Heart right ventricle (tissue), 16 donors: ENCODE measurements at regions not wholly inside any gene's neighbourhood (a gene's known extent, or its start where the extent isn't known, plus 50 kb on each side); places are given as distances from the start of the nearest gene placed in this dataset.

ENCODE experiments used
- ATAC-seq, 8 donors: fragments of 200-7000 bp; cut with Tn5 transposase; one replicate each; pipeline ENCODE4 v1.9.1; 2020; ENCODE audit warnings: mild to moderate bottlenecking in 8 of 8, moderate library complexity in 8 of 8, moderate number of reproducible peaks in 1 of 8
- DNase-seq, 2 donors: peaks; one replicate each; pipeline ENCODE4 v3.0.0-alpha.2; 2020
- H3K27ac ChIP-seq, 10 donors: fragments of 200-600 bp; sonication (generic) in 2 of 10; one replicate each; pipeline versions ENCODE4 v1.5.0 to v1.8.0; 2020 to 2022; ENCODE audit warnings: mild to moderate bottlenecking in 3 of 10
- H3K27me3 ChIP-seq, 7 donors: fragments of 200-600 bp; one replicate each; pipeline ENCODE4 v1.8.0; 2021 to 2022; ENCODE audit warnings: mild to moderate bottlenecking in 2 of 7
- H3K36me3 ChIP-seq, 9 donors: fragments of 200-600 bp; sonication (generic) in 1 of 9; one replicate each; pipeline versions ENCODE4 v1.5.0 to v1.8.0; 2020 to 2022; ENCODE audit warnings: mild to moderate bottlenecking in 2 of 9
- H3K4me1 ChIP-seq, 9 donors: fragments of 200-600 bp; sonication (generic) in 1 of 9; one replicate each; pipeline versions ENCODE4 v1.5.0 to v1.8.0; 2020 to 2022; ENCODE audit warnings: mild to moderate bottlenecking in 4 of 9
- H3K4me3 ChIP-seq, 10 donors: fragments of 200-600 bp; sonication (generic) in 2 of 10; one replicate each; pipeline versions ENCODE4 v1.5.0 to v1.8.0; 2020 to 2022; ENCODE audit warnings: mild to moderate bottlenecking in 7 of 10, moderate library complexity in 2 of 10
- H3K9me3 ChIP-seq, 11 donors: fragments of 200-600 bp in 10 of 11; sonication (generic) in 2 of 11; one replicate each; pipeline versions ENCODE4 v1.5.0 to v1.8.0; 2013 to 2022; ENCODE audit warnings: mild to moderate bottlenecking in 2 of 11, control low read depth in 1 of 11, moderate library complexity in 1 of 11
- WGBS, 2 donors: extraction: QIAGEN DNeasy Blood & Tissue Kit; methylation state at CpG; one replicate each; pipeline ENCODE4 v1.1.7; 2013; ENCODE audit warnings: inconsistent platforms in 1 of 2; 5-methylcytosine and 5-hydroxymethylcytosine counted together
- intact Hi-C, 10 donors: fragments of 100-400 bp; cut with DNase I; formaldehyde crosslinking; loops; one replicate each; pipeline versions ENCODE4 v1.11.1 to v1.14.2; 2022
- TF ChIP-seq, protein P1 (sequence below), 9 donors: fragments of 200-600 bp; sonication (generic) in 2 of 9; IDR thresholded peaks; one replicate each; pipeline versions ENCODE4 v1.5.0 to v1.8.0; 2021 to 2022; ENCODE audit warnings: antibody characterized with exemption in 9 of 9, mild to moderate bottlenecking in 5 of 9, moderate library complexity in 1 of 9
- donor health status: Arrhythmogenic right ventricular cardiomyopathy.
- donor health status: ischemic (EF 13 %, LVEDD 7.1; RV severe dilation, severe dysfunction).
- donor health status: healthy with polysubstance abuse.
- donor health status: DM: no; HTN: yes; CAD: no.
- donor health status: DM: no; HTN: no; CAD: no.
- donor health status: ischemic (EF 25% LVEDD 6.9; RV normal size, moderate dysfunction).
- donor health status: ischemic (EF 25% LVEDD 5.7; RV mildly dilated, moderate dysfunction).
- donor health status: healthy.
- donor health status: DM: yes; HTN: yes; CAD: no.
- donor health status: Ischemic cardiomyopathy.
- donor health status: ischemic (EF 35%, LVEDD 5.7; RV mildly dilated, moderate dysfunction).
- donor health status: nonischemic (EF 11% LVEDD 7.7; RV severe dilation, severe dysfunction).
- donor health status: DM: yes; HTN: yes; CAD: no.
- donor health status: PGD.
- donor health status: ischemic (EF 29% LVEDD 5.4; RV normal size, mild dysfunction).
- donor health status: nonischemic (EF 23%, LVEDD 6.1; RV moderate dilation, normal function).

DNA sequence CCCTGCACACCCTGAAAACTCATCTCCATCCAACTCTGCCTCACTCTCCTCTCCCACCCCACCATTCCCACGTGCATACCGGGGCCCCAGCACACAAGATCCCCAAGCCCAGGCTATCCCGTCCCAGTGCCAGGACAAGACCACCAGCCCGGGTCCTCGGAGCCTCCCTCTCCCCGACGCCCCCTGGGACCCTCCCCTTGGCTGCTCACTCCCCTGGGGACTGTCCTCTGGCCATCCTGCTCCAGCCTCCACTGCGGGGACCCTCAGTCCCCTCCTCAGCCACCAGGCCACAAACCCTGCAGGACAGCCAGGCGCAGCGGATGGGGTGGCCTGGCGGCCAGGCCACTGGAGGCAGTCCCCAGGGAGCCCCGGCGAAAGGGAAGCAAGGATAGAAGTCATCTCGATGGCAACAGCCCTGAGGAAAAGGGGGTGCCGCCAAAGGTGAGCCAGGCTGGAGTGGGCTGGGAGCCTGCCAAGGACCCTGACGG is 62.8 kb downstream of the C9orf50 start:
- H3K36me3 ChIP-seq: no peaks in the 10 kb centered on the region
- no peak overlapping the region for H3K27ac ChIP-seq
- peaks cover 0 to 14% (median 0%) of the 10 kb centered on the region in 9 donors for H3K4me1 ChIP-seq
- ATAC-seq (peak in 2 of 8 donors; percentile 14 to 18), DNase-seq (no peak)
- 62 to 66% methylated on average over 16 of the region's 16 CpGs for WGBS, 2 donors
- TF ChIP-seq, protein P1, sequence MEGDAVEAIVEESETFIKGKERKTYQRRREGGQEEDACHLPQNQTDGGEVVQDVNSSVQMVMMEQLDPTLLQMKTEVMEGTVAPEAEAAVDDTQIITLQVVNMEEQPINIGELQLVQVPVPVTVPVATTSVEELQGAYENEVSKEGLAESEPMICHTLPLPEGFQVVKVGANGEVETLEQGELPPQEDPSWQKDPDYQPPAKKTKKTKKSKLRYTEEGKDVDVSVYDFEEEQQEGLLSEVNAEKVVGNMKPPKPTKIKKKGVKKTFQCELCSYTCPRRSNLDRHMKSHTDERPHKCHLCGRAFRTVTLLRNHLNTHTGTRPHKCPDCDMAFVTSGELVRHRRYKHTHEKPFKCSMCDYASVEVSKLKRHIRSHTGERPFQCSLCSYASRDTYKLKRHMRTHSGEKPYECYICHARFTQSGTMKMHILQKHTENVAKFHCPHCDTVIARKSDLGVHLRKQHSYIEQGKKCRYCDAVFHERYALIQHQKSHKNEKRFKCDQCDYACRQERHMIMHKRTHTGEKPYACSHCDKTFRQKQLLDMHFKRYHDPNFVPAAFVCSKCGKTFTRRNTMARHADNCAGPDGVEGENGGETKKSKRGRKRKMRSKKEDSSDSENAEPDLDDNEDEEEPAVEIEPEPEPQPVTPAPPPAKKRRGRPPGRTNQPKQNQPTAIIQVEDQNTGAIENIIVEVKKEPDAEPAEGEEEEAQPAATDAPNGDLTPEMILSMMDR (IDR thresholded peaks at IDR 0.05): no peak
- intact Hi-C loops: loop anchor here in 1 of 10 donors (10.0 kb wide), 1 partner anchor 53 kb away; no protein-coding TSS in a partner anchor
- H3K9me3 ChIP-seq: no peaks in the 10 kb centered on the region
- no peak overlapping the region for H3K4me3 ChIP-seq
- no peaks in the 10 kb centered on the region for H3K27me3 ChIP-seq

DNA sequence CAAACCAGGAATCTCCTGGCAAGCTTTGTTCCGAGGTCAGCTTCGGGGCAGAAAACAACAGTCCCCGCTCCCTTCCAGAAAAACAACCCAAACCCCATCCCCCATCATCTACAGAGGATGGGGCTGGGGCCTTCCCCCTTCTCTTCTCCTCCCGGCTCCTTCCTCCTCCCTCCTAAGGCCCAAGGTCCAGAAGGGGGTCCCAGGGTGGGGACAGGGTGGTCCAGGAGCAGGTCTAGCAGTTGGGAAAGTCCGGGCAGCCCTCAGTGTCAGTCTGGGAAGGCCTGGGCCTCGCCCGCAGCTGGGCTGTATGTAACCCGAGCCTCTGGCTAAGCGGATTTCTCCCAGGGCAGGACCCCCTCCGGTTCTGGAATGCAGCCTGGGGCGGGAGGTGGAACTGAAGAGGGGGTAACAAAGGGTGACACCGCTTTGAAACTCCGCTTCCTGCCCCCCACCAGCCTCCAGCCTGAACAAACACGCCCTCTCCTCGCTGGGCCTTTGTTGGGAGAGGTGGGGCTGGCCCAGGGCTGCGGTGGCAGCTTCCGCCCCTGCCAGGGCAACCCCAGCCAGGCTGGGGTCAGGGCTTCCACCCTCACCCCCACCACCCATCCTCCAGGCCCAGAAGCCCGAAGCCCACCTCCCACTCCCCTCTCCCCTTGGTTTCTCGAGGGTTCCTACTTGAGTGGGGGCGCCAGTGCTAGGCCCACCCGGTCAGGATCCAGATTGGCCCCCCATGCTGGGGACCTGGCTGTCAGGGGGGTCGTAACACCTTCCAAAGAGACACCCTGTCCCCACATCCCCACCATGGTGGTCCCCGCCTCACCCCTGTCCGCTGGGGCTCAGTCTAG is 63.5 kb downstream of the C9orf50 start:
- Histone ChIP-seq H3K36me3 (no peaks in the 10 kb centered on the region), H3K27me3 (no peaks in the 10 kb centered on the region), H3K27ac (no peak overlapping the region), H3K4me1 (peaks cover 0 to 14% (median 0%) of the 10 kb centered on the region in 9 donors), H3K4me3 (no peak overlapping the region), H3K9me3 (no peaks in the 10 kb centered on the region)
- DNase-seq (no peak), ATAC-seq (no peak)
- WGBS, 2 donors: 81 to 88% methylated on average over 24 of the region's 24 CpGs
- TF ChIP-seq, protein P1 (IDR thresholded peaks at IDR 0.05): no peak
- intact Hi-C loops: loop anchor here in 1 of 10 donors (10.0 kb wide), 1 partner anchor 53 kb away; no protein-coding TSS in a partner anchor

DNA sequence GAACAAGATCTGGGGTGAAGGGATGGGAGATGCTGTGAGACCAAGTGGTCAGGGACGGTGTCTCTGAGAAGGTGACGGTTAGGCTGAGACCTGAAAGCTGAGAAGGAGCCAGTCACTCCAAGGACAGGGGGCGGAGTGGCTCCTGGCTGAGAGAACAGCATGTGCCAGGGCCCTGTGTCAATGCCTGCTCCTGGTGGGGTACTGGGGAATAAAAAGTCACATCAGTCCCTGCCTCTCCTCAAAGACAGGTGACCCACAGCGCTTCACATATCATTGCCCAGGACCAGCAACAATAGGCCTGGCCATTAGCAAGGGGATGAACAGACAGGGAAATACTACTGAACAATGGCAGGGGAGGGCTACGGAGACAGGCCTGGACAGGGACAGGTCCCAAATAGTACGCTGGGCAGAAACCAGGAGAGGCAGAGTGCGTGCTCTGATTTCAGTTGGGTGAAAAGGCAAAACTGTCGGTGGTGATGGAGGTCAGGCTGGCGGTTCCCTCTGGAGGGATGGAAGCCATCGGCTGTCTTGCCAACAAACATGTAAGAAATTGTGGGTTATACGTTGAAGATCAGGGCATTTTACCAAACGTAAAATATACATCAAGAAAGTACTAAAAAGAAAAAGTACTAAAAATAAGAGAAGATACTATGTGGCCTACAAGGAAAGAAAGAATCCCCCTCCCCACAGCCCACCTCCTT is 64.3 kb downstream of the C9orf50 start:
- TF ChIP-seq, protein P1 (IDR thresholded peaks at IDR 0.05): no peak
- WGBS, 2 donors: 95% methylated on average over 12 of the region's 12 CpGs
- no peaks in the 10 kb centered on the region for H3K9me3 ChIP-seq
- no peaks in the 10 kb centered on the region for H3K27me3 ChIP-seq
- ATAC-seq (no peak), DNase-seq (no peak)
- H3K4me1 ChIP-seq: peaks cover 0 to 14% (median 0%) of the 10 kb centered on the region in 9 donors
- H3K4me3 ChIP-seq: no peak overlapping the region
- intact Hi-C loops: loop anchor here in 1 of 10 donors (10.0 kb wide), 1 partner anchor 52 kb away; no protein-coding TSS in a partner anchor
- no peaks in the 10 kb centered on the region for H3K36me3 ChIP-seq
- no peak overlapping the region for H3K27ac ChIP-seq

DNA sequence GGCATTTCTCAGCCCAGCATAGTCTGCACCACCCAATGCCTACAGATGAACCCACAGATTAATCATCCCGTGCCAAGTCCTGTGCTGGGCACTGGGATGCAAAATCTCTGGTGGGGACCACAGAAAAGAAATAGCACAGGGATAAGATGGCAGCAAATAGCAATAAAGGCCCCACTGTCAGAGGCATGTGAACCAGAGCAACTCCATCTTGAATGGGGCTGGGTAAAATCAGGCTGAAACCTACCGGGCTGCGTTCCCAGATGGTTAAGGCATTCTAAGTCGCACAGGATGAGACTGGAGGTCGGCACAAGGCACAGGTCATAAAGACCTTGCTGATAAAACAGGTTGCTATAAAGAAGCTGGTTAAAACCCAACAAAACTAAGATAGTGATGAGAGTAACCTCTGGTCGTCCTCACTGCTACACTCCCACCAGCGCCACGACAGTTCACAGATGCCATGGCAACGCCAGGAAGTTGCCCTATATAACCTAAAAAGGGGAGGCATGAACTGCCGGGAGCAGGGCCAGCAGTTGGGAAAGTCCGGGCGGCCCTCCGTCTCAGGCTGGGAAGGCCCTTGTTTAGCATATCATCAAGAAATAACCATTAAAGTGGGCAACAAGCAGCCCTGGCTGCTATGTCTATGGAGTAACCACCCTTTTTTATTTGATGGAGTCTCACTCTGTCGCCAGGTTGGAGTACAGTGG is 65.2 kb downstream of the C9orf50 start:
- H3K27ac ChIP-seq: no peak overlapping the region
- ATAC-seq (no peak), DNase-seq (no peak)
- no peak overlapping the region for H3K4me3 ChIP-seq
- TF ChIP-seq, protein P1 (IDR thresholded peaks at IDR 0.05): no peak
- intact Hi-C loops: loop anchor here in 1 of 10 donors (10.0 kb wide), 1 partner anchor 51 kb away; no protein-coding TSS in a partner anchor
- no peaks in the 10 kb centered on the region for H3K9me3 ChIP-seq
- no peaks in the 10 kb centered on the region for H3K36me3 ChIP-seq
- H3K4me1 ChIP-seq: peaks cover 0 to 14% (median 3%) of the 10 kb centered on the region in 9 donors
- WGBS, 2 donors: 80 to 84% methylated on average over 14 of the region's 14 CpGs
- H3K27me3 ChIP-seq: peaks cover 0 to 5% (median 0%) of the 10 kb centered on the region in 7 donors
